GM21528 (cell line): ENCODE measurements at regions not wholly inside any gene's neighbourhood (a gene's known extent, or its start where the extent isn't known, plus 50 kb on each side); places are given as distances from the start of the nearest gene placed in this dataset.
"Not testable (repeated sequence)": the region's sequence is repeated elsewhere in the genome, so short reads cannot be mapped to it uniquely, and the experiment has no call there.

Experiments used
- ATAC-seq: cut with Tn5 transposase; IDR thresholded peaks from one replicate; pipeline ENCODE4 v1.9.1; 2021; ENCODE audit warnings: mild to moderate bottlenecking, moderate library complexity; ENCODE audit not compliant: unreplicated experiment, low FRiP score

- no peak for ATAC-seq
These were observed 298.9 kb downstream of the RPLP1 start for GRCh38 chr15:69751566-69751965.

DNA sequence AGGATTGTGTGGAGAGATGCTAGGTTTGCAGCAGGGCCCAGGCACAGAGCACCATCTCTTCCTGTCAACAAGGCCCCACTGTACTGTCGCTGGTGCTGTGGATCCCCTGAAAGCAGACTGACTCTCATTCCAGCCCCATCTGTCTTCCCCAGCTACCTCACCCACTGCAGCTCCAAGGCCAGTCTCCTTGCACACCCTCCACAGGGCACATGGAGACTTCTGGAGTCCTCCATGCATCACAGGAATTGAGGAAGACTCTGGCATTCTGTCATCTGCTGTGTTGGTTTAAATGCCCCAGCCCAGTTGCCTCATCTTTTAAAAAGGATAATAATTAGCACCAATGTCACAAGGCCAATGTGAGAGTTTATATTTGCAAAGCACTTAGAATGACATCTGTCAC, 301.2 kb downstream of the RPLP1 start:
- ATAC-seq, result no peak

- ATAC-seq, result no peak
These were observed 301.7 kb downstream of the RPLP1 start for GRCh38 chr15:69754313-69754712.

GRCh38 chr15:69755551-69756310, 303.1 kb downstream of the RPLP1 start:
- peak; percentile 86 for ATAC-seq

DNA sequence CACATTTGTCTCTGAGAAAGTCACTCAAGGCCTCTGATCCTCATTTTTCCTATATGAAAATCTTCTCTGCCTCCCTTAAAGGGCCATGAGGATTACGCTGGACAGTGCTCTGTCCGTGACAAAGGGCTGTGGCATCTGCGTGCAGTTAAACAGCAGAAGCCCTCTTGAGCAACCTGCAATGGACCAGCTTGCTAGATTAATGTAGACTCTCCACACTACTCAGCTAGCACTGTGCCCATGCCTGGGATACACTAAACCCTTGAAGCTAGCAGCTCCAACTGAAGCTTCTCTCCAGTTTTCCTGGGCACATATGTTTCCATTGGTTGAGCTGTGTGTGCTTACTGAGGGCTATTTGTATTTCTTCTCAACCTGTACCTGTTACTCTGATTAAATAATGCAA, 303.8 kb downstream of the RPLP1 start:
- ATAC-seq, result no peak

- ATAC-seq, result no peak
These were observed 304.6 kb downstream of the RPLP1 start for GRCh38 chr15:69757186-69757585.

GRCh38 chr15:69758291-69758771, 305.7 kb downstream of the RPLP1 start:
- ATAC-seq, result no peak

- peak; percentile 37 for ATAC-seq
These were observed 306.5 kb downstream of the RPLP1 start for GRCh38 chr15:69758810-69759790.

GRCh38 chr15:69760258-69760845, 307.7 kb downstream of the RPLP1 start:
- ATAC-seq, result no peak

DNA sequence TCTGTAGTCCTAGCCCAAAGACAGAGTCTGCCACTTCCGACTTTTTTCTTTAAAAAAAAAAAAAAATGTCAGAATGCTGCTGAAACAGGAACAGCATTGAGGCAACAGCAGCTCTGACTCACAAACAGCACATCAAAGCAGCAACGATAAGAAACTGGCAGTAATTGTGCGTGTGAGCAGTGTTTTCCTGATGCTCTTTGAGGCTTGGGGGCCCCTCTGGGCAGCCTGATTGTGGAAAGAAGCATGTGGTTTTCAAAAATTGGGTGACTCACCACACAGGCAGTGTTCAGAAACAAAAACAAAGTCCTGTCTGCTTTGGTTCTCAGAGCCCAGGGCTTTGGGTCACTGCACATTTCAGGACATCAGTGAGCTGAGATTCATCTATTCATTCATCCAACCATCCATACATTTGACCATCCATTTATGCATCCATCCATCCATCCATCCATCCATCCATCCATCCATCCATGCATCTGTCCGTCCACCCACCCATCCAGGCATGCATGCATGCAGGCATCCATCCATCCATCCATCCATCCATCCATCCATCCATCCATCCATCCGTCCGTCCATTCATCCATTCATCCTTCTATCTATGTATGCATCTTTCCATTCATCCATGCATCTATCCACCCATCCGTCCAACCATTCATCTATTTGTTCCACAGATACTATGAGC, 308.4 kb downstream of the RPLP1 start:
- ATAC-seq, result no peak

- ATAC-seq, result no peak
These were observed 309.9 kb downstream of the RPLP1 start for GRCh38 chr15:69762373-69763148.

DNA sequence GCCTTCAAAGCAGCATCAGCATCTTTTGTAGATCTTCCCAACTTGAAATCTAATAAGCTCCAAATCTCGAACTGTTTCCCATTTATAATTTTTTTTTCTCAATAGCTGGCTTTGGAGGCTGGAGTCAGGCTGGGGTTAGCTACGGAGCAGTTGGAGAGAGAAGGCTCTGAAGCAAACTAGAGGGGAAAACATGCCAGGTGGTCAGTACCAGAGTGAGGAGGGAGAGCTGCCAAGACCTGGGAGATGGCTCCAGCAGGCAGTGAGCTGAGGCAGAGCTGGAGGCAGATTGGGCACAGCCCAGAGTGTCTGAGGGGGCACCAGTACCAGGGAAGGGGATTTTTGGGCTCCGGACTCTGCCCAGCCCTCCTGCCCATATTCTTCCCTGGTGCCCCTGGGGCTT, 311.2 kb downstream of the RPLP1 start:
- ATAC-seq, result no peak

- no peak for ATAC-seq
These were observed 313.5 kb downstream of the RPLP1 start for GRCh38 chr15:69766156-69766555.

GRCh38 chr15:69767191-69767590, 314.6 kb downstream of the RPLP1 start:
- no peak for ATAC-seq

GRCh38 chr15:69769336-69769735, 316.7 kb downstream of the RPLP1 start:
- not testable (repeated sequence) for ATAC-seq

DNA sequence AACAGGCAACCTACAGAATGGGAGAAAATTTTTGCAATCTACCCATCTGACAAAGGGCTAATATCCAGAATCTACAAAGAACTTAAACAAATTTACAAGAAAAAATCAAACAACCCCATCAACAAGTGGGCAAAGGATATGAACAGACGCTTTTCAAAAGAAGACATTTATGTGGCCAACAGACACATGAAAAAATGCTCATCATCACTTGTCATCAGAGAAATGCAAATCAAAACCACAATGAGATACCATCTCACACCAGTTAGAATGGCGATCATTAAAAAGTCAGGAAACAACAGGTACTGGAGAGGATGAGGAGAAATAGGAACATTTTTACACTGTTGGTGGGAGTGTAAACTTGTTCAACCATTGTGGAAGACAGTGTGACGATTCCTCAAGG, 321.6 kb downstream of the RPLP1 start:
- not testable (repeated sequence) for ATAC-seq

DNA sequence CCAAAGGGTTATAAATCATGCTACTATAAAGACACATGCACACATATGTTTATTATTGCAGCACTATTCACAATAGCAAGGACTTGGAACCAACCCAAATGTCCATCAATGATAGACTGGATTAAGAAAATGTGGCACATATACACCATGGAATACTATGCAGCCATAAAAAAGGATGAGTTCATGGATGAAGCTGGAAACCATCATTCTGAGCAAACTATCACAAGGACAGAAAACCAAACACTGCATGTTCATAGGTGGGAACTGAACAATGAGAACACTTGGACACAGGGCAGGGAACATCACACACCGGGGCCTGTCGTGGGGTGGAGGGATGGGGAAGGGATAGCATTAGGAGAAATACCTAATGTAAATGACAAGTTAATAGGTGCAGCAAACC, 322.1 kb downstream of the RPLP1 start:
- ATAC-seq, result not testable (repeated sequence)

DNA sequence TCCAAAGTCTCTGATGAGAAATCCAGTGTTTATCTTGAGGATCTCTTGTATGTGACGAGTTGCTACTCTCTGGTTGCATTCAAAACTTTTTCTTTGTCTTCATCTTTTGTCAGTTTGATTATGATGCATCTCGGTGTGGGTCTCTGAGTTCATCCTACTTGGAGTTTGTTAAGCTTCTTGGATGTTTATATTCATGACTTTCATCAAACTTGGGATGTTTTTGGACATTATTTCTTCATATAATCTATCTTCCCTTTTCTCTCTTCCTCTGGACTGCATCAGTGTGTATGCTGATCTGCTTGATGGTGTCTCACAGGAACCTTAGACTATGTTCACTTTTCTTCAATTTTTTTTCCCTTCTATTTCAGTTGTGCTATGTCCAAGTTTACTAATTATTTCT, 320.4 kb downstream of the TLE3 start:
- no peak for ATAC-seq

DNA sequence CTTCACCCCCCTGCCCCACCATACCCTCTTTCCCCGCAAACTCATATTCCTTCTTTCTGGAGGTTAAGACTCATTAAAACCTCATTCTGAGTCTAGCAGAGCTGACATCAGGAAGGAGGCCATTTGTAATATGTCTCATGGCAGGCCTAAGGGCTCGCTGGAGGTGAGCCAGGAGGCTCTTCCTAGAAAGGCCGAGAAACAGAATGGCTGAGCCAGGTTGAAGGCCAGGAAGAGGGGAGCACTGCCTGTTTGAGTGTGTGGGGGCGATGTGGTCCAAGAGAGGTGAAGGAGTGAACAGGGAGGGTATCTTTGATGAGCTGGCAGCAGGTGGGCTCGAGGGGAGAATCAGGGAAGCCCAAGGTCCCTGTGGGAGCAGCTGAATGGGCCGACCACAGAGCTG, 317.3 kb downstream of the TLE3 start:
- no peak for ATAC-seq

DNA sequence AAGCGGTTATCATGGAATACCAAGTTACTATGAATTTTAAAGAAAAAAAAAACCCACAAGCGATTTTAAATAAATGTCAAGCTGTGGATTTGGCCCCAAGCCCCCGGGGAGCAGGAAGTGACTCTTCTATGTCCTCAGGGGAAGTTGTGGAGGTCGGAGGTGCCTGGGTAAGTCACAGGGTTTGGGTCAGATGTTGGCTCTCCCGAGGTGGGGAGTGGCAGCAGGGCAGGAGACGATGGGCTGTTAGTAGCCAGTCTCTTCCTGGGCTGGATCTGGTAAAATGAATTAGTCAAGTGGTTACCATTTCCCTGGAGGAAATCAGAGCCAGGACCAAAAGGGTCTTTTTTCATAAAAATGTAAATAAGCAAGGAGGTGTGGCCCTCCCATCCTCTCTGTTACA, 316.7 kb downstream of the TLE3 start:
- no peak for ATAC-seq
